Natural killer cell treated with Interleukin-12 subunit alpha and Interleukin-12 subunit beta and Interleukin-15 and Interleukin-18, amount 100 ng/mL, for 72 hours (primary cell): ENCODE measurements at regions not wholly inside any gene's neighbourhood (a gene's known extent, or its start where the extent isn't known, plus 50 kb on each side); places are given as distances from the start of the nearest gene placed in this dataset.
"Not testable (repeated sequence)": the region's sequence is repeated elsewhere in the genome, so short reads cannot be mapped to it uniquely, and the experiment has no call there.

ENCODE experiments used
- ATAC-seq, 2 donors: fragments of 150-1000 bp; cut with Tn5 transposase in 1 of 2; sonication (Bioruptor Pico), chemical (Tn5 transposase) in 1 of 2; 2 replicates each; pipeline ENCODE4 v1.10.0; 2021
- DNase-seq: peaks from one replicate; pipeline ENCODE4 v3.0.0; 2022; ENCODE audit warnings: low spot score
- H3K27ac Mint-ChIP-seq, 2 donors: 1 replicate in 1 of 2; 2 replicates in 1 of 2; pipeline ENCODE4 v1.8.0; 2022; ENCODE audit warnings: mixed read lengths in 2 of 2, mild to moderate bottlenecking in 1 of 2, moderate library complexity in 1 of 2
- H3K27me3 Mint-ChIP-seq, 2 donors: 1 replicate in 1 of 2; 2 replicates in 1 of 2; pipeline ENCODE4 v1.8.0; 2022; ENCODE audit warnings: mixed read lengths in 2 of 2
- H3K36me3 Mint-ChIP-seq: one replicate; pipeline ENCODE4 v1.8.0; 2022; ENCODE audit warnings: mixed read lengths
- H3K4me1 Mint-ChIP-seq, 2 donors: 1 replicate in 1 of 2; 2 replicates in 1 of 2; pipeline ENCODE4 v1.8.0; 2022; ENCODE audit warnings: low read depth in 2 of 2, mixed read lengths in 2 of 2, mild to moderate bottlenecking in 1 of 2
- H3K4me3 Mint-ChIP-seq: one replicate; pipeline ENCODE4 v1.8.0; 2022; ENCODE audit warnings: mixed read lengths
- H3K9me3 Mint-ChIP-seq: 2 replicates; pipeline ENCODE4 v1.8.0; 2022; ENCODE audit warnings: mixed read lengths

GRCh38 chr6:135110261-135110781, 55.7 kb upstream of the HBS1L start:
- not testable (repeated sequence) for ATAC-seq, H3K27ac Mint-ChIP-seq, H3K27me3 Mint-ChIP-seq, H3K9me3 Mint-ChIP-seq, H3K36me3 Mint-ChIP-seq, H3K4me3 Mint-ChIP-seq, DNase-seq
- H3K4me1 Mint-ChIP-seq = peaks cover 23 to 43% of the 10 kb centered on the region in 2 donors

GRCh38 chr6:135109761-135110160, 55.1 kb upstream of the HBS1L start:
- no peaks in the 10 kb centered on the region for H3K9me3 Mint-ChIP-seq
- H3K27me3 Mint-ChIP-seq = peaks cover 0 to 4% of the 10 kb centered on the region in 2 donors
- ATAC-seq (no peak), DNase-seq (no peak)
- no peak overlapping the region for H3K4me3 Mint-ChIP-seq
- peaks cover 24 to 43% of the 10 kb centered on the region in 2 donors for H3K4me1 Mint-ChIP-seq
- no peak overlapping the region for H3K27ac Mint-ChIP-seq
- peaks cover 10% of the 10 kb centered on the region for H3K36me3 Mint-ChIP-seq

GRCh38 chr6:135108692-135109091, 54.1 kb upstream of the HBS1L start:
- DNase-seq (no peak), ATAC-seq (no peak)
- H3K27me3 Mint-ChIP-seq = peaks cover 0 to 4% of the 10 kb centered on the region in 2 donors
- H3K4me3 Mint-ChIP-seq = no peak overlapping the region
- H3K36me3 Mint-ChIP-seq = peaks cover 10% of the 10 kb centered on the region
- no peaks in the 10 kb centered on the region for H3K9me3 Mint-ChIP-seq
- peaks cover 20 to 42% of the 10 kb centered on the region in 2 donors for H3K4me1 Mint-ChIP-seq
- H3K27ac Mint-ChIP-seq = no peak overlapping the region

GRCh38 chr6:135106611-135107010, 52.0 kb upstream of the HBS1L start:
- peaks cover 5 to 25% of the 10 kb centered on the region in 2 donors for H3K4me1 Mint-ChIP-seq
- H3K27ac Mint-ChIP-seq = no peak overlapping the region
- ATAC-seq = no peak
- H3K27me3 Mint-ChIP-seq = peaks cover 0 to 4% of the 10 kb centered on the region in 2 donors
- H3K9me3 Mint-ChIP-seq = no peaks in the 10 kb centered on the region
- no peak for DNase-seq
- no peaks in the 10 kb centered on the region for H3K36me3 Mint-ChIP-seq
- no peak overlapping the region for H3K4me3 Mint-ChIP-seq

- H3K36me3 Mint-ChIP-seq = no peaks in the 10 kb centered on the region
- no peaks in the 10 kb centered on the region for H3K9me3 Mint-ChIP-seq
- H3K27me3 Mint-ChIP-seq = peaks cover 0 to 6% of the 10 kb centered on the region in 2 donors
- H3K4me1 Mint-ChIP-seq = peaks cover 5 to 19% of the 10 kb centered on the region in 2 donors
- DNase-seq (no peak), ATAC-seq (no peak)
- no peak overlapping the region for H3K4me3 Mint-ChIP-seq
- peak overlapping the region in 1 of 2 donors; percentile 0 for H3K27ac Mint-ChIP-seq
These were observed 51.1 kb upstream of the HBS1L start for GRCh38 chr6:135105710-135106109.

GRCh38 chr6:135105299-135105698, 50.7 kb upstream of the HBS1L start:
- Mint-ChIP-seq H3K4me3 (no peak overlapping the region), H3K9me3 (no peaks in the 10 kb centered on the region), H3K27ac (peak overlapping the region in 1 of 2 donors; percentile 0), H3K4me1 (peaks cover 5 to 18% of the 10 kb centered on the region in 2 donors), H3K36me3 (no peaks in the 10 kb centered on the region), H3K27me3 (peaks cover 0 to 6% of the 10 kb centered on the region in 2 donors)
- DNase-seq = no peak
- no peak for ATAC-seq
